GM19397 (cell line): ENCODE measurements at regions not wholly inside any gene's neighbourhood (a gene's known extent, or its start where the extent isn't known, plus 50 kb on each side); places are given as distances from the start of the nearest gene placed in this dataset.
"Not testable (repeated sequence)": the region's sequence is repeated elsewhere in the genome, so short reads cannot be mapped to it uniquely, and the experiment has no call there.

ENCODE experiments used
- ATAC-seq: cut with Tn5 transposase; IDR thresholded peaks from one replicate; pipeline ENCODE4 v1.9.1; 2021; ENCODE audit warnings: mild to moderate bottlenecking, moderate library complexity; ENCODE audit not compliant: unreplicated experiment

GRCh38 chr4:151559595-151559994 lies 150.6 kb downstream of the FHIP1A start:
- no peak for ATAC-seq

- no peak for ATAC-seq
Observed at GRCh38 chr4:151561551-151562256, 152.7 kb downstream of the FHIP1A start.

GRCh38 chr4:151563194-151563593 lies 154.2 kb downstream of the FHIP1A start:
- no peak for ATAC-seq

- no peak for ATAC-seq
Observed at GRCh38 chr4:151564321-151564720, 155.3 kb downstream of the FHIP1A start.

- no peak for ATAC-seq
Observed at GRCh38 chr4:151565583-151565982, 156.6 kb downstream of the FHIP1A start.

- ATAC-seq = no peak
Observed at GRCh38 chr4:151566053-151566452, 157.1 kb downstream of the FHIP1A start.

- ATAC-seq = peak; percentile 96
Observed at GRCh38 chr4:151567056-151567455, 158.1 kb downstream of the FHIP1A start.

GRCh38 chr4:151568966-151569365 lies 160.0 kb downstream of the FHIP1A start:
- no peak for ATAC-seq

- no peak for ATAC-seq
Observed at GRCh38 chr4:151569650-151570049, 160.7 kb downstream of the FHIP1A start.

- no peak for ATAC-seq
Observed at GRCh38 chr4:151573474-151573873, 164.5 kb downstream of the FHIP1A start.

- no peak for ATAC-seq
Observed at GRCh38 chr4:151573945-151574344, 165.0 kb downstream of the FHIP1A start.

- ATAC-seq = no peak
Observed at GRCh38 chr4:151574968-151575367, 166.0 kb downstream of the FHIP1A start.

- no peak for ATAC-seq
Observed at GRCh38 chr4:151575646-151576045, 166.7 kb downstream of the FHIP1A start.

GRCh38 chr4:151576627-151577026 lies 167.7 kb downstream of the FHIP1A start:
- ATAC-seq = no peak

- ATAC-seq = no peak
Observed at GRCh38 chr4:151581570-151581969, 172.6 kb downstream of the FHIP1A start.

- ATAC-seq = no peak
Observed at GRCh38 chr4:151582098-151582497, 173.1 kb downstream of the FHIP1A start.

- ATAC-seq = no peak
Observed at GRCh38 chr4:151583157-151583914, 174.4 kb downstream of the FHIP1A start.

GRCh38 chr4:151584101-151584500 lies 175.1 kb downstream of the FHIP1A start:
- no peak for ATAC-seq

GRCh38 chr4:151595629-151596028 lies 165.2 kb downstream of the GATB start:
- ATAC-seq = not testable (repeated sequence)

GRCh38 chr4:151597691-151598090 lies 163.1 kb downstream of the GATB start:
- ATAC-seq = not testable (repeated sequence)

GRCh38 chr4:151599863-151600262 lies 160.9 kb downstream of the GATB start:
- no peak for ATAC-seq

GRCh38 chr4:151600432-151600831 lies 160.4 kb downstream of the GATB start:
- ATAC-seq = no peak
